Mesendoderm (in vitro differentiated cells): ENCODE measurements at regions not wholly inside any gene's neighbourhood (a gene's known extent, or its start where the extent isn't known, plus 50 kb on each side); places are given as distances from the start of the nearest gene placed in this dataset.

ENCODE experiments used
- DNase-seq: peaks from one replicate; pipeline ENCODE4 v3.0.0; 2013
- H2AK5ac ChIP-seq: 2 replicates; pipeline ENCODE4 v1.6.1; 2013; ENCODE audit warnings: low read length, inconsistent platforms
- H2BK120ac ChIP-seq: 2 replicates; pipeline ENCODE4 v1.6.1; 2013; ENCODE audit warnings: low read depth, mild to moderate bottlenecking, low read length, moderate library complexity, mixed read lengths
- H2BK15ac ChIP-seq: replicated peaks from 2 replicates; pipeline ENCODE4 v1.6.1; 2013; ENCODE audit warnings: low read depth, mild to moderate bottlenecking, moderate library complexity
- H2BK5ac ChIP-seq: 2 replicates; pipeline ENCODE4 v1.6.1; 2013; ENCODE audit warnings: low read length, inconsistent platforms
- H3K18ac ChIP-seq: 2 replicates; pipeline ENCODE4 v1.6.1; 2013; ENCODE audit warnings: mild to moderate bottlenecking, low read length, mixed read lengths
- H3K23ac ChIP-seq: one replicate; pipeline ENCODE4 v1.6.1; 2013; ENCODE audit warnings: low read length
- H3K27ac ChIP-seq: 2 replicates; pipeline ENCODE4 v1.5.1; 2013; ENCODE audit warnings: low read depth, mild to moderate bottlenecking, inconsistent platforms, low read length, moderate library complexity
- H3K27me3 ChIP-seq: 2 replicates; pipeline ENCODE4 v1.6.1; 2013; ENCODE audit warnings: low read length, control low read depth, mild to moderate bottlenecking, inconsistent platforms; ENCODE audit not compliant: insufficient read depth, poor library complexity
- H3K36me3 ChIP-seq: 2 replicates; pipeline ENCODE4 v1.6.1; 2013; ENCODE audit warnings: low read length, inconsistent platforms; ENCODE audit not compliant: control insufficient read depth, insufficient read depth
- H3K4ac ChIP-seq: one replicate; pipeline ENCODE4 v1.6.1; 2013; ENCODE audit warnings: low read depth, mild to moderate bottlenecking, low read length, moderate library complexity
- H3K4me1 ChIP-seq: 2 replicates; pipeline ENCODE4 v1.6.1; 2013; ENCODE audit warnings: low read depth, low read length, inconsistent platforms; ENCODE audit not compliant: control insufficient read depth
- H3K4me2 ChIP-seq: 2 replicates; pipeline ENCODE4 v1.6.1; 2013; ENCODE audit warnings: low read length
- H3K4me3 ChIP-seq: 2 replicates; pipeline ENCODE4 v1.5.1; 2013; ENCODE audit warnings: mild to moderate bottlenecking, low read length
- H3K56ac ChIP-seq: one replicate; pipeline ENCODE4 v1.6.1; 2013; ENCODE audit warnings: low read length
- H3K79me1 ChIP-seq: 2 replicates; pipeline ENCODE4 v1.6.1; 2013; ENCODE audit warnings: low read length, inconsistent platforms
- H3K79me2 ChIP-seq: 2 replicates; pipeline ENCODE4 v1.6.1; 2013; ENCODE audit warnings: mild to moderate bottlenecking, low read length; ENCODE audit not compliant: control insufficient read depth, insufficient read depth
- H3K9ac ChIP-seq: 2 replicates; pipeline ENCODE4 v1.6.1; 2013; ENCODE audit warnings: low read length, inconsistent platforms
- H4K5ac ChIP-seq: one replicate; pipeline ENCODE4 v1.6.1; 2013; ENCODE audit warnings: low read length
- H4K8ac ChIP-seq: one replicate; pipeline ENCODE4 v1.6.1; 2013; ENCODE audit warnings: low read depth, mild to moderate bottlenecking, control low read depth, low read length, moderate library complexity
- WGBS: extraction: QIAGEN DNeasy Blood & Tissue Kit; methylation state at CpG from one replicate; pipeline ENCODE4 v1.1.7; 2013; ENCODE audit warnings: low lambda C conversion rate, missing lambda C conversion rate; ENCODE audit not compliant: insufficient coverage; ENCODE audit errors: extremely low coverage; 5-methylcytosine and 5-hydroxymethylcytosine counted together

DNA sequence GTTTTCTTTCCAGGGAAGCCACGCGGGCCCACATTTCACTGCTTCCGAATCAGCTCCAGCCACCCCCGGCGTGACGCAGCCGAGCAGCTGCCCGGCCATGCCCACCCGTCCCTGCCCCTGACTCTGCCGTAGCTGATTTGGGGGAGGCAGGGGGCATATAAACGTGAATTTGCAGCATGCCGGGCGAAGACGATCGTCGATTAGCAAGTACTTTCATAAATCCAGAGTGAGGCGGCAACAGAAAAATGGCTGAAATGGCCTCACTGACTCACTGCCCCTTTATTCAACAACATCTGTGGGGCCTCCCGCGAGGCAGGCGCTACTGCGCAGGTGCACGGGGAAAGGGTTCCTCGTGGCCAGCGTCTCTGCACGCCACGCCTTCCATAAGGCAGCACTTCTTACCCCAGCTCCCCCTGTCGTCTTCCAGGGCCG is 118.0 kb downstream of the DLL1 start:
- no peaks in the 10 kb centered on the region for H3K36me3 ChIP-seq
- H3K56ac ChIP-seq, result no peak overlapping the region
- no peak overlapping the region for H4K5ac ChIP-seq
- no peak overlapping the region for H3K4me3 ChIP-seq
- no peak overlapping the region for H3K4ac ChIP-seq
- H3K79me2 ChIP-seq, result no peaks in the 10 kb centered on the region
- no peaks in the 10 kb centered on the region for H3K27me3 ChIP-seq
- no peak overlapping the region for H3K9ac ChIP-seq
- no peak overlapping the region for H3K18ac ChIP-seq
- H2BK120ac ChIP-seq, result no peak overlapping the region
- no peak overlapping the region for H3K4me2 ChIP-seq
- H3K23ac ChIP-seq, result no peak overlapping the region
- no CpG with 5 or more reads among the region's 28 CpGs for WGBS
- H3K79me1 ChIP-seq, result no peaks in the 10 kb centered on the region
- no peak overlapping the region for H4K8ac ChIP-seq
- no peak overlapping the region for H2BK5ac ChIP-seq
- H3K4me1 ChIP-seq, result no peaks in the 10 kb centered on the region
- DNase-seq, result no peak
- H2BK15ac ChIP-seq, result no peak overlapping the region
- H3K27ac ChIP-seq, result no peak overlapping the region
- no peak overlapping the region for H2AK5ac ChIP-seq

GRCh38 chr6:170172392-170172791 is 118.5 kb downstream of the DLL1 start:
- H4K8ac ChIP-seq, result no peak overlapping the region
- no peaks in the 10 kb centered on the region for H3K27me3 ChIP-seq
- H3K79me1 ChIP-seq, result no peaks in the 10 kb centered on the region
- no peak overlapping the region for H3K18ac ChIP-seq
- H3K27ac ChIP-seq, result no peak overlapping the region
- no peak overlapping the region for H2AK5ac ChIP-seq
- H3K4me1 ChIP-seq, result no peaks in the 10 kb centered on the region
- no peaks in the 10 kb centered on the region for H3K36me3 ChIP-seq
- H2BK5ac ChIP-seq, result no peak overlapping the region
- H2BK15ac ChIP-seq, result no peak overlapping the region
- H2BK120ac ChIP-seq, result no peak overlapping the region
- no peak overlapping the region for H3K4ac ChIP-seq
- no peak overlapping the region for H4K5ac ChIP-seq
- no CpG with 5 or more reads among the region's 5 CpGs for WGBS
- no peak for DNase-seq
- H3K79me2 ChIP-seq, result no peaks in the 10 kb centered on the region
- H3K56ac ChIP-seq, result no peak overlapping the region
- no peak overlapping the region for H3K23ac ChIP-seq
- no peak overlapping the region for H3K9ac ChIP-seq
- H3K4me3 ChIP-seq, result no peak overlapping the region
- H3K4me2 ChIP-seq, result no peak overlapping the region

GRCh38 chr6:170167657-170168159 is 123.2 kb downstream of the DLL1 start:
- no CpG with 5 or more reads among the region's 19 CpGs for WGBS
- no peak overlapping the region for H3K23ac ChIP-seq
- no peak overlapping the region for H2BK15ac ChIP-seq
- H2AK5ac ChIP-seq, result no peak overlapping the region
- no peaks in the 10 kb centered on the region for H3K79me2 ChIP-seq
- H2BK120ac ChIP-seq, result no peak overlapping the region
- no peak overlapping the region for H4K8ac ChIP-seq
- no peak overlapping the region for H3K4me3 ChIP-seq
- no peak overlapping the region for H3K27ac ChIP-seq
- no peak overlapping the region for H3K56ac ChIP-seq
- H3K18ac ChIP-seq, result no peak overlapping the region
- H3K4me2 ChIP-seq, result no peak overlapping the region
- no peak overlapping the region for H3K4ac ChIP-seq
- no peak overlapping the region for H3K9ac ChIP-seq
- no peak overlapping the region for H2BK5ac ChIP-seq
- no peak for DNase-seq
- no peak overlapping the region for H4K5ac ChIP-seq
- H3K27me3 ChIP-seq, result no peaks in the 10 kb centered on the region
- no peaks in the 10 kb centered on the region for H3K79me1 ChIP-seq
- H3K36me3 ChIP-seq, result no peaks in the 10 kb centered on the region
- H3K4me1 ChIP-seq, result no peaks in the 10 kb centered on the region

DNA sequence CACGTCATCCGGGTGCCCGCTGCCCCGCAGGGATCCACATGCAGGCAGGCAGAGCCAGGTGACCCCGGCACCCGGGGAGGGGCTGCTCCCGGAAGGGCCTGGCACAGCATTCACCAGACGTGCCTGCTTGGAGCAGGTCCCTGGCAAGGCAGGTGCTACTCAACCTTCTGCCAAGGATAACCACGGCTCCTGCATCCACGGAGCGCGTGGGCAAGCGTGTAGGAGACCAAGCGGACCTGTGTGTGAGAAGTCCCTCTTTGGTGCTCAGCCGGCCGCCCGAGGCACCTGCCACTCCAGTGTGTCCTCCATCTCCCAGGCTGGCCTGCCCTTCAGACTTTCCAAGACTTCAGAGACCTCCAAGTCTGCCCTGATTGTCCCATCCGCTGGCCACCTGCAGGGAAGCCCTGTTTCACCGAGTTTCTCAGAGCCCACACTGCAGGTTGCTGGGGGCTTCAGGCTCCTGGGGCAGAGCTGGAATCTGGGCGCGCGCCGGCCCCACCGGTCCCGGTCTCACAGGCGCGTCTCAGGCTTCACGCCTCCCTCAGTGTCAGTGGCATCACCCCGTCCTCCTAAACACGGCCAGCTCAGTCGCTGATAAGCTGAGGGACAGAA is 124.3 kb downstream of the DLL1 start:
- WGBS, result no CpG with 5 or more reads among the region's 31 CpGs
- DNase-seq, result no peak
- no peak overlapping the region for H3K23ac ChIP-seq

DNA sequence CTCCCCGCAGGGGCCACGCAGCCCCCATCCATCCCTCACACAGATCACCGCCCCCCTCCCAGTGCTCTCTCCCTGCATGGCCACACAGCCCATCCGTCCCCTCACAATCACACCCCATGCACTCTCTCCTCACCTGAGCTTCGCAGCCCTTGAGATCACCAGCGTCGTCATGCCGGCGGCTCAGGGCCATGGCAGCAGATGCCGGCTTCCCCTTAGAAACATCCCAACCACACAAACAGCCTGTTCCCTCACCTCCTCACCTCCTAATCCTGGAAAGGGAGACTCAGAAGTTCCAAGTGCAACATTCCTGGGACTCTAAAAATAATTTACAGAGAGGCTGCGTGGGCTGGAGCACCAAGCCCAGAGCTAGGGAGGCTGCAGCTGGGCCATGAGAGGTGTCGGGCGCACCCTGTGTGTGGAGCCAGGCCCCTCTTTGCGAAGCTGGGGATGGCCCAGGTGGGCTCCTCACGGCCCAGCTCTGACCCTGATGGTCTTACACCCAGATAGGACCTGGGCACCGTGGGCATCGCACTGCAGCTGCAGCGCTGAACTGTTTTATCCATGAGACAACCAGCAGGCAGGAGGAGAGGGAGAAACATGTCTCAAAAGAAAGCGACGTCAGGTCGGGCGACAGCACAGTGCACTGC is 125.3 kb downstream of the DLL1 start:
- Histone ChIP-seq H3K4me2 (no peak overlapping the region), H3K4ac (no peak overlapping the region), H4K8ac (no peak overlapping the region), H2BK5ac (no peak overlapping the region), H3K9ac (no peak overlapping the region), H3K23ac (no peak overlapping the region), H3K27ac (no peak overlapping the region), H2AK5ac (no peak overlapping the region), H3K4me3 (no peak overlapping the region), H3K18ac (no peak overlapping the region), H3K4me1 (no peaks in the 10 kb centered on the region), H2BK120ac (no peak overlapping the region), H2BK15ac (no peak overlapping the region), H3K36me3 (no peaks in the 10 kb centered on the region), H3K79me2 (no peaks in the 10 kb centered on the region), H3K56ac (no peak overlapping the region), H4K5ac (no peak overlapping the region), H3K79me1 (no peaks in the 10 kb centered on the region), H3K27me3 (no peaks in the 10 kb centered on the region)
- no peak for DNase-seq
- WGBS, result no CpG with 5 or more reads among the region's 22 CpGs

More for the DNA sequence above, 124.3 kb downstream of the DLL1 start:
- Histone ChIP-seq H4K5ac (no peak overlapping the region), H3K79me2 (no peaks in the 10 kb centered on the region), H2BK15ac (no peak overlapping the region), H2BK120ac (no peak overlapping the region), H3K56ac (no peak overlapping the region), H3K4ac (no peak overlapping the region), H3K27me3 (no peaks in the 10 kb centered on the region), H3K4me2 (no peak overlapping the region), H2BK5ac (no peak overlapping the region), H3K4me3 (no peak overlapping the region), H3K4me1 (no peaks in the 10 kb centered on the region), H3K9ac (no peak overlapping the region), H3K27ac (no peak overlapping the region), H4K8ac (no peak overlapping the region), H3K18ac (no peak overlapping the region), H2AK5ac (no peak overlapping the region), H3K36me3 (no peaks in the 10 kb centered on the region), H3K79me1 (no peaks in the 10 kb centered on the region)
